AG04450 (cell line): ENCODE measurements at regions not wholly inside any gene's neighbourhood (a gene's known extent, or its start where the extent isn't known, plus 50 kb on each side); places are given as distances from the start of the nearest gene placed in this dataset.
"Not testable (repeated sequence)": the region's sequence is repeated elsewhere in the genome, so short reads cannot be mapped to it uniquely, and the experiment has no call there.

ENCODE experiments used
- CTCF ChIA-PET: fragments of 300-600, 350-600 bp; formaldehyde crosslinking; extraction: SDS; loops from one replicate; lab custom pipeline; 2022; ENCODE audit warnings: antibody characterized with exemption, inconsistent platforms; lab: Charles Lee
- POLR2A ChIA-PET: fragments of 350-600 bp; formaldehyde crosslinking; extraction: SDS; loops from one replicate; lab custom pipeline; 2021; ENCODE audit warnings: antibody characterized with exemption, inconsistent platforms; lab: Yijun Ruan, JAX
- DNase-seq: peaks from one replicate; pipeline ENCODE4 v3.0.0-alpha.2; 2011; ENCODE audit warnings: low read depth, low spot score
- H3K27ac ChIP-seq: one replicate; pipeline ENCODE4 v1.5.1; 2012; ENCODE audit warnings: low read depth, low read length, control low read depth
- H3K27me3 ChIP-seq: one replicate; pipeline ENCODE4 v1.6.0; 2012; ENCODE audit warnings: low read length; ENCODE audit not compliant: control insufficient read depth, insufficient read depth
- H3K4me3 ChIP-seq: 2 replicates; pipeline ENCODE4 v1.5.1; 2011; ENCODE audit warnings: mild to moderate bottlenecking, low read depth, low read length, control low read depth
- H3K9me3 ChIP-seq: 2 replicates; pipeline ENCODE4 v1.5.1; 2012; ENCODE audit warnings: low read length; ENCODE audit not compliant: control insufficient read depth, insufficient read depth
- CTCF ChIP-seq: IDR thresholded peaks from 2 replicates; pipeline ENCODE4 v1.5.1; 2011; ENCODE audit warnings: low read depth, low read length, control low read depth, inconsistent platforms

GRCh38 chr18:39449566-39449965 lies 1884.0 kb upstream of the CELF4 start:
- no peaks in the 10 kb centered on the region for H3K9me3 ChIP-seq
- no peaks in the 10 kb centered on the region for H3K27me3 ChIP-seq
- H3K27ac ChIP-seq, result no peak overlapping the region
- H3K4me3 ChIP-seq, result no peak overlapping the region
- POLR2A ChIA-PET, result no interaction called here
- no peak for TF ChIP-seq CTCF
- no peak for DNase-seq
- CTCF ChIA-PET, result no interaction called here

- no peaks in the 10 kb centered on the region for H3K9me3 ChIP-seq
- H3K27me3 ChIP-seq, result no peaks in the 10 kb centered on the region
- DNase-seq, result no peak
- H3K27ac ChIP-seq, result no peak overlapping the region
- TF ChIP-seq CTCF, result no peak
- no peak overlapping the region for H3K4me3 ChIP-seq
- ChIA-PET CTCF (no interaction called here), POLR2A (no interaction called here)
Observed at GRCh38 chr18:39448942-39449341, 1883.3 kb upstream of the CELF4 start.

- POLR2A ChIA-PET, H3K9me3 ChIP-seq, H3K4me3 ChIP-seq, H3K27me3 ChIP-seq, DNase-seq, CTCF ChIA-PET, H3K27ac ChIP-seq: not testable (repeated sequence)
Observed at GRCh38 chr18:39444957-39445356, 1879.4 kb upstream of the CELF4 start.

GRCh38 chr18:39441648-39442047 lies 1876.0 kb upstream of the CELF4 start:
- ChIA-PET CTCF (no interaction called here), POLR2A (no interaction called here)
- Histone ChIP-seq H3K27me3 (no peaks in the 10 kb centered on the region), H3K27ac (no peak overlapping the region), H3K9me3 (no peaks in the 10 kb centered on the region), H3K4me3 (no peak overlapping the region)
- no peak for TF ChIP-seq CTCF
- no peak for DNase-seq

GRCh38 chr18:39435996-39436395 lies 1870.4 kb upstream of the CELF4 start:
- TF ChIP-seq CTCF, result no peak
- CTCF ChIA-PET, result no interaction called here

GRCh38 chr18:39435209-39435608 lies 1869.6 kb upstream of the CELF4 start:
- DNase-seq, result no peak
- POLR2A ChIA-PET, result no interaction called here
- no peak for TF ChIP-seq CTCF

More at GRCh38 chr18:39435996-39436395, 1870.4 kb upstream of the CELF4 start:
- Histone ChIP-seq H3K27ac (no peak overlapping the region), H3K9me3 (no peaks in the 10 kb centered on the region), H3K4me3 (no peak overlapping the region), H3K27me3 (no peaks in the 10 kb centered on the region)
- POLR2A ChIA-PET, result no interaction called here
- DNase-seq, result no peak

More at GRCh38 chr18:39435209-39435608, 1869.6 kb upstream of the CELF4 start:
- CTCF ChIA-PET, result interaction anchor here (0.6 kb wide), 1 partner anchor 224 kb away, joined by 6 read pairs; no protein-coding TSS in a partner anchor
- H3K4me3 ChIP-seq, result no peak overlapping the region
- no peaks in the 10 kb centered on the region for H3K9me3 ChIP-seq
- no peak overlapping the region for H3K27ac ChIP-seq
- no peaks in the 10 kb centered on the region for H3K27me3 ChIP-seq
